ENCODE measurements at regions not wholly inside any gene's neighbourhood (a gene's known extent, or its start where the extent isn't known, plus 50 kb on each side); places are given as distances from the start of the nearest gene placed in this dataset.

GRCh38 chr6:170150590-170150945, 140.3 kb downstream of the DLL1 start:
- no peaks in the 10 kb centered on the region for H3K79me2 ChIP-seq (ENCODE audit: insufficient read depth, low read length)
- H4K20me1 ChIP-seq (ENCODE audit: insufficient read depth, low read length), result no peaks in the 10 kb centered on the region
- H3K4me2 ChIP-seq (ENCODE audit: insufficient read depth, low read length), result no peak overlapping the region
- H3K4me1 ChIP-seq (ENCODE audit: insufficient read depth, low read length), result no peaks in the 10 kb centered on the region
- no peaks in the 10 kb centered on the region for H3K9me3 ChIP-seq (ENCODE audit: low read depth, low read length)
- H3K4me3 ChIP-seq (ENCODE audit: insufficient read depth, low read length), result no peak overlapping the region
- peak; percentile 51 for DNase-seq (ENCODE audit: insufficient read length, low spot score, missing footprints)
- TF ChIP-seq, protein P1, sequence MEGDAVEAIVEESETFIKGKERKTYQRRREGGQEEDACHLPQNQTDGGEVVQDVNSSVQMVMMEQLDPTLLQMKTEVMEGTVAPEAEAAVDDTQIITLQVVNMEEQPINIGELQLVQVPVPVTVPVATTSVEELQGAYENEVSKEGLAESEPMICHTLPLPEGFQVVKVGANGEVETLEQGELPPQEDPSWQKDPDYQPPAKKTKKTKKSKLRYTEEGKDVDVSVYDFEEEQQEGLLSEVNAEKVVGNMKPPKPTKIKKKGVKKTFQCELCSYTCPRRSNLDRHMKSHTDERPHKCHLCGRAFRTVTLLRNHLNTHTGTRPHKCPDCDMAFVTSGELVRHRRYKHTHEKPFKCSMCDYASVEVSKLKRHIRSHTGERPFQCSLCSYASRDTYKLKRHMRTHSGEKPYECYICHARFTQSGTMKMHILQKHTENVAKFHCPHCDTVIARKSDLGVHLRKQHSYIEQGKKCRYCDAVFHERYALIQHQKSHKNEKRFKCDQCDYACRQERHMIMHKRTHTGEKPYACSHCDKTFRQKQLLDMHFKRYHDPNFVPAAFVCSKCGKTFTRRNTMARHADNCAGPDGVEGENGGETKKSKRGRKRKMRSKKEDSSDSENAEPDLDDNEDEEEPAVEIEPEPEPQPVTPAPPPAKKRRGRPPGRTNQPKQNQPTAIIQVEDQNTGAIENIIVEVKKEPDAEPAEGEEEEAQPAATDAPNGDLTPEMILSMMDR (IDR thresholded peaks at IDR 0.05; ENCODE audit: extremely low read depth, low read depth, low read length), result peak; percentile 5
- no peak overlapping the region for H2AFZ ChIP-seq (ENCODE audit: low read length)
- no peaks in the 10 kb centered on the region for H3K36me3 ChIP-seq (ENCODE audit: insufficient read depth, low read length)
- peaks cover 5% of the 10 kb centered on the region for H3K27me3 ChIP-seq (ENCODE audit: insufficient read depth, low read length)
- no peak overlapping the region for H3K27ac ChIP-seq (ENCODE audit: low read depth, low read length)

DNA sequence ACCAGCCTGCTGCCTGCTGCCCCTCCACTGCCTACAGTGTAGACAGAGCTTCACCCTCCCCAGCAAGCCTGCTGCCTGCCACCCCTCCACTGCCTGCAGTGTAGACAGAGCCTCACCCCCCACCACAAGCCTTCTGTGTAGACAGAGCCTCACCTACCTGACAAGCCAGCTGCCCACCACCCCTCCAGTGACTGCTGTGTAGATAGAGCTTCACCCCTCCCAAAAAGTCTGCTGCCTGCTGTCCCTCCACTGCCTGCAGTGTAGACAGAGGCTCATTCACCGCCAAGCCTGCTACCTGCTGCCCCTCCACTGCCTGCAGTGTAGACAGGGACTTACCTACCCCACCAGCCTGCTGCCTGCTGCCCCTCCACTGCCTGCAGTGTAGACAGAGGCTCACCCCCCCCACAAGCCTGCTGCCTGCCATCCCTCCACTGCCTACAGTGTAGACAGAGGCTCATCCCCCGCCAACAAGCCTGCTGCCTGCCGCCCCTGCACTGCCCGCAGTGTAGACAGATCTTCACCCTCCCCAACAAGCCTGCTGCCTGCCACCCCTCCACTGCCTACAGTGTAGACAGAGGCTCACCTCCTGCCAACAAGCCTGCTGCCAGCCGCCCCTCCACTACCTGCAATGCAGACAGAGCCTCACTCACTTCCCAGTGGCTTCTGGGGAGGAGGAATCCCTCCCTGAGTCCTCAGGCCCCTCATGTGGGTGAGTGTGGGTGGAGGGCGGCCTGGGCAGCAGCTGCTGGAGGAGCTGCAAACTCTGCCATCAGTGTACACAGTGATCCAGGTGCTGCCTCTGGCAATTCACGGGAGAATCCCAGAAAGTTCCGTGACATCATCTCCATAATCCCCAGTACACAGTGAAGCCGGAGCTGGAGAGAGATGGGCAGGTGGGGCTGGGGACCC, 140.9 kb downstream of the DLL1 start:
- Histone ChIP-seq H2AFZ (ENCODE audit: low read length) (no peak overlapping the region), H3K79me2 (ENCODE audit: insufficient read depth, low read length) (no peaks in the 10 kb centered on the region), H3K9me3 (ENCODE audit: low read depth, low read length) (no peaks in the 10 kb centered on the region), H3K4me3 (ENCODE audit: insufficient read depth, low read length) (no peak overlapping the region), H3K4me1 (ENCODE audit: insufficient read depth, low read length) (no peaks in the 10 kb centered on the region), H3K36me3 (ENCODE audit: insufficient read depth, low read length) (no peaks in the 10 kb centered on the region), H3K27me3 (ENCODE audit: insufficient read depth, low read length) (peaks cover 5% of the 10 kb centered on the region), H3K4me2 (ENCODE audit: insufficient read depth, low read length) (no peak overlapping the region), H3K27ac (ENCODE audit: low read depth, low read length) (no peak overlapping the region), H4K20me1 (ENCODE audit: insufficient read depth, low read length) (no peaks in the 10 kb centered on the region)
- TF ChIP-seq, protein P1 (IDR thresholded peaks at IDR 0.05; ENCODE audit: extremely low read depth, low read depth, low read length), result no peak
- peak; percentile 58 for DNase-seq (ENCODE audit: insufficient read length, low spot score, missing footprints)

GRCh38 chr6:170148709-170149470, 142.0 kb downstream of the DLL1 start:
- Histone ChIP-seq H3K36me3 (ENCODE audit: insufficient read depth, low read length) (no peaks in the 10 kb centered on the region), H4K20me1 (ENCODE audit: insufficient read depth, low read length) (no peaks in the 10 kb centered on the region), H3K27me3 (ENCODE audit: insufficient read depth, low read length) (peaks cover 5% of the 10 kb centered on the region), H3K4me3 (ENCODE audit: insufficient read depth, low read length) (no peak overlapping the region), H2AFZ (ENCODE audit: low read length) (no peak overlapping the region), H3K79me2 (ENCODE audit: insufficient read depth, low read length) (no peaks in the 10 kb centered on the region), H3K27ac (ENCODE audit: low read depth, low read length) (no peak overlapping the region), H3K4me2 (ENCODE audit: insufficient read depth, low read length) (no peak overlapping the region), H3K9me3 (ENCODE audit: low read depth, low read length) (no peaks in the 10 kb centered on the region), H3K4me1 (ENCODE audit: insufficient read depth, low read length) (no peaks in the 10 kb centered on the region)
- TF ChIP-seq, protein P1 (IDR thresholded peaks at IDR 0.05; ENCODE audit: extremely low read depth, low read depth, low read length), result no peak
- peak; percentile 13 for DNase-seq (ENCODE audit: insufficient read length, low spot score, missing footprints)

Measured in osteoblast (primary cell).